GM19240 (cell line): ENCODE measurements at regions not wholly inside any gene's neighbourhood (a gene's known extent, or its start where the extent isn't known, plus 50 kb on each side); places are given as distances from the start of the nearest gene placed in this dataset.

Source experiments
- DNase-seq: peaks from one replicate; pipeline ENCODE4 v3.0.0; 2011; ENCODE audit warnings: low spot score; ENCODE audit not compliant: insufficient read length

- DNase-seq = no peak
These were observed 54.7 kb upstream of the DSCAM start for GRCh38 chr21:40901691-40902090.

GRCh38 chr21:40902299-40902698, 55.3 kb upstream of the DSCAM start:
- DNase-seq = no peak

- no peak for DNase-seq
These were observed 56.0 kb upstream of the DSCAM start for GRCh38 chr21:40902993-40903392.

GRCh38 chr21:40905251-40905650, 58.3 kb upstream of the DSCAM start:
- no peak for DNase-seq

- no peak for DNase-seq
These were observed 65.4 kb upstream of the DSCAM start for GRCh38 chr21:40912375-40912774.

GRCh38 chr21:40915114-40915513, 68.2 kb upstream of the DSCAM start:
- DNase-seq = no peak

GRCh38 chr21:40923407-40923806, 76.4 kb upstream of the DSCAM start:
- no peak for DNase-seq

GRCh38 chr21:40923901-40924300, 76.9 kb upstream of the DSCAM start:
- no peak for DNase-seq

- DNase-seq = no peak
These were observed 77.7 kb upstream of the DSCAM start for GRCh38 chr21:40924641-40925040.

- DNase-seq = no peak
These were observed 79.3 kb upstream of the DSCAM start for GRCh38 chr21:40926238-40926637.

GRCh38 chr21:40929833-40930232, 82.9 kb upstream of the DSCAM start:
- no peak for DNase-seq

GRCh38 chr21:40931197-40931596, 84.2 kb upstream of the DSCAM start:
- no peak for DNase-seq

- no peak for DNase-seq
These were observed 89.2 kb upstream of the DSCAM start for GRCh38 chr21:40936178-40936577.

- no peak for DNase-seq
These were observed 89.9 kb upstream of the DSCAM start for GRCh38 chr21:40936771-40937261.

GRCh38 chr21:40938078-40938477, 91.1 kb upstream of the DSCAM start:
- DNase-seq = no peak

- no peak for DNase-seq
These were observed 91.7 kb upstream of the DSCAM start for GRCh38 chr21:40938611-40939010.

GRCh38 chr21:40947713-40948112, 100.8 kb upstream of the DSCAM start:
- no peak for DNase-seq

- DNase-seq = no peak
These were observed 104.0 kb upstream of the DSCAM start for GRCh38 chr21:40950970-40951369.

GRCh38 chr21:40952551-40953323, 105.8 kb upstream of the DSCAM start:
- DNase-seq = no peak

- DNase-seq = no peak
These were observed 117.7 kb upstream of the DSCAM start for GRCh38 chr21:40964691-40965090.

- no peak for DNase-seq
These were observed 120.8 kb upstream of the DSCAM start for GRCh38 chr21:40967771-40968170.

GRCh38 chr21:40972151-40972550, 125.2 kb upstream of the DSCAM start:
- DNase-seq = no peak
